Calu3 (cell line): ENCODE measurements at regions not wholly inside any gene's neighbourhood (a gene's known extent, or its start where the extent isn't known, plus 50 kb on each side); places are given as distances from the start of the nearest gene placed in this dataset.

ENCODE experiments used
- BruUV-seq: library from RNA; stranded (reverse); fragments of 400-500 nt; replicated peaks from 2 replicates; lab custom pipeline; 2021; lab: Mats Ljungman, UMichigan
- CTCF ChIA-PET: fragments of 300-600 bp; sonication (Branson Sonifier 250); formaldehyde crosslinking; loops from one replicate; lab custom pipeline; 2022; ENCODE audit warnings: antibody characterized with exemption; lab: Charles Lee
- DNase-seq: peaks from one replicate; pipeline ENCODE4 v3.0.0; 2022
- H3K27ac Mint-ChIP-seq: one replicate; pipeline ENCODE4 v1.8.0; 2022; ENCODE audit warnings: mixed read lengths; ENCODE audit not compliant: unreplicated experiment
- H3K27me3 Mint-ChIP-seq: one replicate; pipeline ENCODE4 v1.8.0; 2022; ENCODE audit warnings: mixed read lengths; ENCODE audit not compliant: unreplicated experiment
- H3K36me3 Mint-ChIP-seq: one replicate; pipeline ENCODE4 v1.8.0; 2022; ENCODE audit warnings: mild to moderate bottlenecking, moderate library complexity, mixed read lengths; ENCODE audit not compliant: insufficient read depth, unreplicated experiment
- H3K4me1 Mint-ChIP-seq: one replicate; pipeline ENCODE4 v1.8.0; 2022; ENCODE audit warnings: mild to moderate bottlenecking, low read depth, mixed read lengths; ENCODE audit not compliant: unreplicated experiment
- H3K4me3 Mint-ChIP-seq: one replicate; pipeline ENCODE4 v1.8.0; 2022; ENCODE audit warnings: mild to moderate bottlenecking, low read depth, moderate library complexity, mixed read lengths; ENCODE audit not compliant: unreplicated experiment
- H3K9me3 Mint-ChIP-seq: one replicate; pipeline ENCODE4 v1.8.0; 2022; ENCODE audit warnings: low read depth, mixed read lengths; ENCODE audit not compliant: unreplicated experiment
- intact Hi-C: fragments of 100-400 bp; cut with micrococcal nuclease; formaldehyde crosslinking; loops from one replicate; pipeline ENCODE4 v1.10.0; 2022; ENCODE audit not compliant: unreplicated experiment
- TF ChIP-seq, protein P1 (sequence below): fragments of 200-600 bp; IDR thresholded peaks from one replicate; pipeline ENCODE4 v1.8.0; 2022; ENCODE audit warnings: antibody characterized with exemption; ENCODE audit not compliant: unreplicated experiment

DNA sequence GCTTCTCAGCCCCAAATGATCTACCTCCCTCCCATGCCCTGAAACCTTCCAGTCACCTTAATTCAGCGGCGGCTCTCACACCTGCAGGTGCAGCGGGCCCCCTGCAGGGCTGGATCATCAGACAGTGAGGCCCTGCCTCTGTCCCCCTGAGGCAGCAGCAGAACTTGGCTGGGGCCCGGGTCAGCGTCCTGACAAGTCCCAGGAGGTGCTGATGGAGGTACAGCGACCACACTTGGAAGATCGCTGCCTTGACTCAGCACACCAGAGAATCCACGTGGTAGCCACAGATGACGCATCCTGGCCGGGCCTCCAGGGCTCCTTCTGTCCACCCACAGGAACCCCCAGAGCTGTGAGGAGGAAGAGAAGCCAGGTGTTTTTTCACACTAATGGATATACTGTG, 116.4 kb upstream of the THBS2 start:
- H3K27ac Mint-ChIP-seq: no peak overlapping the region
- no TSS peak for BruUV-seq
- H3K9me3 Mint-ChIP-seq: peaks cover 6% of the 10 kb centered on the region
- TF ChIP-seq, protein P1, sequence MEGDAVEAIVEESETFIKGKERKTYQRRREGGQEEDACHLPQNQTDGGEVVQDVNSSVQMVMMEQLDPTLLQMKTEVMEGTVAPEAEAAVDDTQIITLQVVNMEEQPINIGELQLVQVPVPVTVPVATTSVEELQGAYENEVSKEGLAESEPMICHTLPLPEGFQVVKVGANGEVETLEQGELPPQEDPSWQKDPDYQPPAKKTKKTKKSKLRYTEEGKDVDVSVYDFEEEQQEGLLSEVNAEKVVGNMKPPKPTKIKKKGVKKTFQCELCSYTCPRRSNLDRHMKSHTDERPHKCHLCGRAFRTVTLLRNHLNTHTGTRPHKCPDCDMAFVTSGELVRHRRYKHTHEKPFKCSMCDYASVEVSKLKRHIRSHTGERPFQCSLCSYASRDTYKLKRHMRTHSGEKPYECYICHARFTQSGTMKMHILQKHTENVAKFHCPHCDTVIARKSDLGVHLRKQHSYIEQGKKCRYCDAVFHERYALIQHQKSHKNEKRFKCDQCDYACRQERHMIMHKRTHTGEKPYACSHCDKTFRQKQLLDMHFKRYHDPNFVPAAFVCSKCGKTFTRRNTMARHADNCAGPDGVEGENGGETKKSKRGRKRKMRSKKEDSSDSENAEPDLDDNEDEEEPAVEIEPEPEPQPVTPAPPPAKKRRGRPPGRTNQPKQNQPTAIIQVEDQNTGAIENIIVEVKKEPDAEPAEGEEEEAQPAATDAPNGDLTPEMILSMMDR: no peak
- no peak for DNase-seq
- H3K27me3 Mint-ChIP-seq: no peaks in the 10 kb centered on the region
- intact Hi-C loops: no loop called here
- no peaks in the 10 kb centered on the region for H3K36me3 Mint-ChIP-seq
- no peak overlapping the region for H3K4me3 Mint-ChIP-seq
- CTCF ChIA-PET: no interaction called here
- no peaks in the 10 kb centered on the region for H3K4me1 Mint-ChIP-seq

DNA sequence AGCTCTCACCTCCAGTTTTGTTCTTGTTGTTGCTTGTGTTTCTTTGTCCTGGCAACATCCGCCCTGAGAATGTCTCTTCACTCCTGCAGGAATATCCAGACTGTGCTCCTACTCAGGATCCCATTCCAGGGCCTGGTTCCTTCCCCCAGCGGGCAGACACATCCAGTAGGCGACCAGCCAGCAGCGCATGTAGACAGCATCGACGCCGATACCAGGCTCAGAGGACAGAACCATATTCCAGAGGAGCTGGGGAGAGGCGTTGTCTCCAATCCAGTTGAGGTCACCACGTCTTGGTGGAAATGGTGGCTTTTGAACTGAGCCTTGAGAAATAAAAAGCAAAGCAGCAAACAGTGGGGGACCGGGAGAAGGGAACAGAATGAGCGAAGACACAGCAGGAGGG, 114.6 kb upstream of the THBS2 start:
- H3K27me3 Mint-ChIP-seq: no peaks in the 10 kb centered on the region
- peaks cover 3% of the 10 kb centered on the region for H3K9me3 Mint-ChIP-seq
- H3K4me3 Mint-ChIP-seq: no peak overlapping the region
- no peaks in the 10 kb centered on the region for H3K36me3 Mint-ChIP-seq
- intact Hi-C loops: no loop called here
- TF ChIP-seq, protein P1: no peak
- BruUV-seq: no TSS peak
- no peak for DNase-seq
- no peaks in the 10 kb centered on the region for H3K4me1 Mint-ChIP-seq
- H3K27ac Mint-ChIP-seq: no peak overlapping the region
- CTCF ChIA-PET: no interaction called here

DNA sequence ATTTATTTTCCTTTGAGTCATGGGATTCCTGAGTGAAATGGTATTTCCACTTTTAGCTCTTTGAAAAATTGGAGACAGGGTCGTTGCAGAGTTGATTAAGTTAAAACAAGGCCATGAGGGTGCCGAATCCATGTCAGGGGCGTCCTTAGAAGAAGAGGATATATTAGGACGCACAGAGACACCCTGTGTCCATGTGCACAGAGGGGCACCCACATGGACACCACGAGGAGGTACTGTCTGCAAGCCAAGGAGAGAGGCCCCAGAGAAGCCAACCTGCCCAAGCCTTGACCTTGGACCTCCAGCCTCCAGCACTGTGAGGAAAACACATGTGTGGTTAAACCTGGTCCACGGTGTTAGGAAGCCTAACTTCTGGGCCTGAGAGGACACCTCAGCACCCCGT, 113.9 kb upstream of the THBS2 start:
- Mint-ChIP-seq H3K36me3 (no peaks in the 10 kb centered on the region), H3K27me3 (no peaks in the 10 kb centered on the region), H3K27ac (no peak overlapping the region), H3K4me3 (no peak overlapping the region), H3K4me1 (no peaks in the 10 kb centered on the region), H3K9me3 (peaks cover 3% of the 10 kb centered on the region)
- TF ChIP-seq, protein P1: no peak
- DNase-seq: no peak
- intact Hi-C loops: no loop called here
- CTCF ChIA-PET: no interaction called here
- BruUV-seq: no TSS peak

DNA sequence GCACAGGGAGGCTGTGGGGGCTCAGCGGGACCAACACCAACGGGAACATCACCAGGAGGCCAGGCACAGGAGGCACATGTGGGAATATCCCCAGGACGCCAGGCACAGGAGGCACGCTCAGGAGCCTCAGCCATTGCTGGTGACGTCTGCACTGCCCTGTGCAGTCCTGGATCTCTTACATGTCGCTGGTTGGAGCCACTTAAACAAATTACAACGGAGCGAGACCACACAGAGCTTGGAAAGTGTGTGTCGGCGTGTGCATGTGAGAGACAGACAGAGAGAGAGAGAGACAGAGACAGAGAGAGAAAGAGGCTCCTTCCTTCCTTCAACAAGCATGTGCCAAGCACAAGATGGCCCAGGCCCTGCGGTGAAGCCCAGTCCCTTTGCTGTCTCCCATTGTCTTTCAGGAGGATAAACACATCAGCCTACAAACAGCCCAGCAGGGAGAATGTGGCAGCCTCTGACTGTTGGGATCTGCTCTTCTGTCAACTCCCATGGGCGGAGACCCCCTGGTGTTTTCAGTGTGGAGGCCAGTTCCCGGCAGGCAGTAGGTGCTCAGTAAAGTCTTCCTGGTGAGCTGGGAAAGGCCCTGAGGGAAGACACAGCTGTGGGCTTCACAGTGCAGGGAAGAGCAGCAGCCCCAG, 112.7 kb upstream of the THBS2 start:
- CTCF ChIA-PET: no interaction called here
- Mint-ChIP-seq H3K27me3 (no peaks in the 10 kb centered on the region), H3K36me3 (no peaks in the 10 kb centered on the region), H3K9me3 (peaks cover 3% of the 10 kb centered on the region), H3K4me3 (no peak overlapping the region), H3K4me1 (no peaks in the 10 kb centered on the region), H3K27ac (no peak overlapping the region)
- no TSS peak for BruUV-seq
- no peak for DNase-seq
- intact Hi-C loops: no loop called here
- TF ChIP-seq, protein P1: no peak
